SU-DHL-6 (cell line): ENCODE measurements at regions not wholly inside any gene's neighbourhood (a gene's known extent, or its start where the extent isn't known, plus 50 kb on each side); places are given as distances from the start of the nearest gene placed in this dataset.

Source experiments
- CTCF ChIP-seq: fragments of 200-600 bp; sonication (generic); IDR thresholded peaks from one replicate; pipeline ENCODE4 v1.5.1; 2017; ENCODE audit warnings: antibody characterized with exemption, mild to moderate bottlenecking, low read length, moderate library complexity; ENCODE audit not compliant: insufficient read depth, poor library complexity, severe bottlenecking
- EZH2phosphoT487 ChIP-seq: fragments of 200-600 bp; sonication (generic), shearing (Covaris generic); conservative IDR thresholded peaks from 2 replicates; pipeline ENCODE4 v1.6.1; 2018; ENCODE audit warnings: mild to moderate bottlenecking, antibody characterized with exemption, low read length, moderate library complexity, mixed read lengths

- TF ChIP-seq CTCF (peak; percentile 17), EZH2phosphoT487 (no peak)
Measured at GRCh38 chr4:17112292-17112659, 213.8 kb upstream of the LDB2 start.
